ENCODE measurements at regions not wholly inside any gene's neighbourhood (a gene's known extent, or its start where the extent isn't known, plus 50 kb on each side); places are given as distances from the start of the nearest gene placed in this dataset.
"Not testable (repeated sequence)": the region's sequence is repeated elsewhere in the genome, so short reads cannot be mapped to it uniquely, and the experiment has no call there.

GRCh38 chr10:42992156-42992956 lies 84.5 kb upstream of the RET start:
- H3K9me3 Mint-ChIP-seq = no peaks in the 10 kb centered on the region
- ChIA-PET CTCF (no interaction called here), POLR2A (no interaction called here)
- no peaks in the 10 kb centered on the region for H3K36me3 Mint-ChIP-seq (ENCODE audit: low read depth)
- no peaks in the 10 kb centered on the region for H3K27me3 Mint-ChIP-seq
- no peak for DNase-seq
- H3K27ac Mint-ChIP-seq = no peak overlapping the region
- no peak overlapping the region for H3K4me3 Mint-ChIP-seq
- peaks cover 2% of the 10 kb centered on the region for H3K4me1 Mint-ChIP-seq

GRCh38 chr10:42992957-42993390 lies 83.9 kb upstream of the RET start:
- Mint-ChIP-seq H3K4me1 (peaks cover 2% of the 10 kb centered on the region), H3K27ac (no peak overlapping the region), H3K4me3 (no peak overlapping the region), H3K27me3 (no peaks in the 10 kb centered on the region), H3K9me3 (no peaks in the 10 kb centered on the region), H3K36me3 (ENCODE audit: low read depth) (no peaks in the 10 kb centered on the region)
- DNase-seq = no peak
- POLR2A ChIA-PET = no interaction called here
- CTCF ChIA-PET = no interaction called here

- CTCF ChIA-PET; H3K4me3 Mint-ChIP-seq; H3K27me3 Mint-ChIP-seq; DNase-seq; H3K9me3 Mint-ChIP-seq; POLR2A ChIA-PET; H3K36me3 Mint-ChIP-seq (ENCODE audit: low read depth); H3K4me1 Mint-ChIP-seq; H3K27ac Mint-ChIP-seq: not testable (repeated sequence)
Measured at GRCh38 chr10:42994909-42995308, 82.0 kb upstream of the RET start.

GRCh38 chr10:42995537-42995936 lies 81.3 kb upstream of the RET start:
- no peaks in the 10 kb centered on the region for H3K9me3 Mint-ChIP-seq
- H3K4me3 Mint-ChIP-seq = no peak overlapping the region
- ChIA-PET POLR2A (no interaction called here), CTCF (no interaction called here)
- no peaks in the 10 kb centered on the region for H3K27me3 Mint-ChIP-seq
- H3K36me3 Mint-ChIP-seq (ENCODE audit: low read depth) = no peaks in the 10 kb centered on the region
- no peak for DNase-seq
- no peaks in the 10 kb centered on the region for H3K4me1 Mint-ChIP-seq
- H3K27ac Mint-ChIP-seq = no peak overlapping the region

- H3K27me3 Mint-ChIP-seq = no peaks in the 10 kb centered on the region
- H3K36me3 Mint-ChIP-seq (ENCODE audit: low read depth) = no peaks in the 10 kb centered on the region
- H3K9me3 Mint-ChIP-seq = no peaks in the 10 kb centered on the region
- POLR2A ChIA-PET = no interaction called here
- H3K4me1 Mint-ChIP-seq = no peaks in the 10 kb centered on the region
- CTCF ChIA-PET = no interaction called here
- no peak overlapping the region for H3K4me3 Mint-ChIP-seq
- H3K27ac Mint-ChIP-seq = no peak overlapping the region
- DNase-seq = no peak
Measured at GRCh38 chr10:42996588-42996987, 80.3 kb upstream of the RET start.

- no peak for DNase-seq
- POLR2A ChIA-PET = no interaction called here
- no peak overlapping the region for H3K4me3 Mint-ChIP-seq
- no peaks in the 10 kb centered on the region for H3K9me3 Mint-ChIP-seq
- H3K27me3 Mint-ChIP-seq = no peaks in the 10 kb centered on the region
- no peaks in the 10 kb centered on the region for H3K36me3 Mint-ChIP-seq (ENCODE audit: low read depth)
- H3K27ac Mint-ChIP-seq = no peak overlapping the region
- H3K4me1 Mint-ChIP-seq = no peaks in the 10 kb centered on the region
- CTCF ChIA-PET = no interaction called here
Measured at GRCh38 chr10:42997151-42997848, 79.6 kb upstream of the RET start.

- POLR2A ChIA-PET = no interaction called here
- H3K4me1 Mint-ChIP-seq = no peaks in the 10 kb centered on the region
- H3K4me3 Mint-ChIP-seq = no peak overlapping the region
- H3K27ac Mint-ChIP-seq = no peak overlapping the region
- H3K9me3 Mint-ChIP-seq = no peaks in the 10 kb centered on the region
- DNase-seq = no peak
- no peaks in the 10 kb centered on the region for H3K36me3 Mint-ChIP-seq (ENCODE audit: low read depth)
- H3K27me3 Mint-ChIP-seq = no peaks in the 10 kb centered on the region
- CTCF ChIA-PET = interaction anchor here (1.5 kb wide), 1 partner anchor 27 kb away, joined by 4 read pairs; no protein-coding TSS in a partner anchor
Measured at GRCh38 chr10:42997849-42998165, 79.1 kb upstream of the RET start.

GRCh38 chr10:42998481-42999384 lies 78.1 kb upstream of the RET start:
- CTCF ChIA-PET = interaction anchor here (1.5 kb wide), 1 partner anchor 28 kb away, joined by 4 read pairs; no protein-coding TSS in a partner anchor
- H3K36me3 Mint-ChIP-seq (ENCODE audit: low read depth) = no peaks in the 10 kb centered on the region
- no peaks in the 10 kb centered on the region for H3K27me3 Mint-ChIP-seq
- POLR2A ChIA-PET = no interaction called here
- H3K9me3 Mint-ChIP-seq = no peaks in the 10 kb centered on the region
- H3K27ac Mint-ChIP-seq = no peak overlapping the region
- no peak for DNase-seq
- no peaks in the 10 kb centered on the region for H3K4me1 Mint-ChIP-seq
- H3K4me3 Mint-ChIP-seq = no peak overlapping the region

- no peaks in the 10 kb centered on the region for H3K9me3 Mint-ChIP-seq
- no peaks in the 10 kb centered on the region for H3K27me3 Mint-ChIP-seq
- no peaks in the 10 kb centered on the region for H3K4me1 Mint-ChIP-seq
- POLR2A ChIA-PET = no interaction called here
- CTCF ChIA-PET = interaction anchor here (1.5 kb wide), 1 partner anchor 29 kb away, joined by 4 read pairs; no protein-coding TSS in a partner anchor
- no peaks in the 10 kb centered on the region for H3K36me3 Mint-ChIP-seq (ENCODE audit: low read depth)
- DNase-seq = no peak
- no peak overlapping the region for H3K4me3 Mint-ChIP-seq
- no peak overlapping the region for H3K27ac Mint-ChIP-seq
Measured at GRCh38 chr10:42999385-43000020, 77.4 kb upstream of the RET start.

GRCh38 chr10:43000021-43000411 lies 76.9 kb upstream of the RET start:
- no peak overlapping the region for H3K27ac Mint-ChIP-seq
- POLR2A ChIA-PET = no interaction called here
- H3K4me1 Mint-ChIP-seq = no peaks in the 10 kb centered on the region
- no peaks in the 10 kb centered on the region for H3K27me3 Mint-ChIP-seq
- no peaks in the 10 kb centered on the region for H3K36me3 Mint-ChIP-seq (ENCODE audit: low read depth)
- CTCF ChIA-PET = no interaction called here
- no peak for DNase-seq
- H3K4me3 Mint-ChIP-seq = no peak overlapping the region
- H3K9me3 Mint-ChIP-seq = no peaks in the 10 kb centered on the region

- ChIA-PET POLR2A (no interaction called here), CTCF (interaction anchor here (1.1 kb wide), 1 partner anchor 13 kb away, joined by 3 read pairs; no protein-coding TSS in a partner anchor)
- Mint-ChIP-seq H3K27me3 (no peaks in the 10 kb centered on the region), H3K36me3 (ENCODE audit: low read depth) (no peaks in the 10 kb centered on the region), H3K9me3 (no peaks in the 10 kb centered on the region), H3K27ac (peak overlapping the region; percentile 27), H3K4me3 (no peak overlapping the region), H3K4me1 (no peaks in the 10 kb centered on the region)
- DNase-seq = no peak
Measured at GRCh38 chr10:43000651-43001426, 76.0 kb upstream of the RET start.

GRCh38 chr10:43001427-43001795 lies 75.5 kb upstream of the RET start:
- no peaks in the 10 kb centered on the region for H3K9me3 Mint-ChIP-seq
- no peak overlapping the region for H3K4me3 Mint-ChIP-seq
- H3K27me3 Mint-ChIP-seq = peaks cover 2% of the 10 kb centered on the region
- CTCF ChIA-PET = interaction anchor here (1.1 kb wide), 1 partner anchor 13 kb away, joined by 3 read pairs; no protein-coding TSS in a partner anchor
- no peaks in the 10 kb centered on the region for H3K36me3 Mint-ChIP-seq (ENCODE audit: low read depth)
- no peak for DNase-seq
- no peak overlapping the region for H3K27ac Mint-ChIP-seq
- POLR2A ChIA-PET = no interaction called here
- no peaks in the 10 kb centered on the region for H3K4me1 Mint-ChIP-seq
